CD14-positive monocyte (primary cell): ENCODE measurements at regions not wholly inside any gene's neighbourhood (a gene's known extent, or its start where the extent isn't known, plus 50 kb on each side); places are given as distances from the start of the nearest gene placed in this dataset.

Experiments
- DNase-seq, 3 donors: peaks; one replicate each; pipeline ENCODE4 v3.0.0-alpha.2; 2011 to 2022
- H2AFZ ChIP-seq: 2 replicates; pipeline ENCODE4 v1.6.0; 2012; ENCODE audit warnings: mild to moderate bottlenecking, low read depth, low read length, inconsistent platforms; ENCODE audit not compliant: insufficient read depth, poor library complexity, severe bottlenecking
- H3K27ac ChIP-seq, 2 donors: 1 replicate in 1 of 2; 2 replicates in 1 of 2; pipeline ENCODE4 v1.5.1; 2012 to 2013; ENCODE audit warnings: low read length in 2 of 2, control low read depth in 1 of 2, inconsistent platforms in 1 of 2, low read depth in 1 of 2, mild to moderate bottlenecking in 1 of 2
- H3K27me3 ChIP-seq, 2 donors: one replicate each; pipeline versions ENCODE4 v1.6.0 to v1.6.1; 2011 to 2013; ENCODE audit warnings: low read length in 2 of 2; ENCODE audit not compliant: control insufficient read depth in 2 of 2, insufficient read depth in 2 of 2
- H3K36me3 ChIP-seq, 2 donors: replicated peaks in 1 of 2; 1 replicate in 1 of 2; 2 replicates in 1 of 2; pipeline versions ENCODE4 v1.5.1 to v1.6.1; 2012 to 2013; ENCODE audit warnings: low read length in 2 of 2, control low read depth in 1 of 2, inconsistent platforms in 1 of 2, mild to moderate bottlenecking in 1 of 2; ENCODE audit not compliant: insufficient read depth in 2 of 2, control insufficient read depth in 1 of 2
- H3K4me1 ChIP-seq, 2 donors: 1 replicate in 1 of 2; 2 replicates in 1 of 2; pipeline versions ENCODE4 v1.5.1 to v1.6.1; 2012 to 2013; ENCODE audit warnings: low read length in 2 of 2, control low read depth in 1 of 2, inconsistent platforms in 1 of 2, mild to moderate bottlenecking in 1 of 2, moderate library complexity in 1 of 2; ENCODE audit not compliant: insufficient read depth in 2 of 2, control insufficient read depth in 1 of 2
- H3K4me2 ChIP-seq: replicated peaks from 2 replicates; pipeline ENCODE3; 2012; ENCODE audit warnings: low read length, moderate library complexity, mild to moderate bottlenecking; ENCODE audit not compliant: poor library complexity, severe bottlenecking; ENCODE audit errors: extremely low read depth
- H3K4me3 ChIP-seq, 3 experiments: fragments of 200-600 bp in 1 of 3; sonication (generic) in 1 of 3; replicated peaks in 1 of 3; 1 replicate in 2 of 3; 2 replicates in 1 of 3; pipeline ENCODE4 v1.5.1; 2011 to 2013; ENCODE audit warnings: low read length in 3 of 3, mild to moderate bottlenecking in 3 of 3, control low read depth in 2 of 3, low read depth in 2 of 3, inconsistent platforms in 1 of 3, moderate library complexity in 1 of 3
- H3K79me2 ChIP-seq: 2 replicates; pipeline ENCODE4 v1.6.0; 2012; ENCODE audit warnings: mild to moderate bottlenecking, control low read depth, inconsistent platforms, low read length, moderate library complexity; ENCODE audit not compliant: insufficient read depth
- H3K9ac ChIP-seq: 2 replicates; pipeline ENCODE4 v1.6.0; 2017; ENCODE audit warnings: low read length, mild to moderate bottlenecking; ENCODE audit not compliant: insufficient read depth, poor library complexity, severe bottlenecking
- H3K9me3 ChIP-seq, 2 donors: replicated peaks in 1 of 2; 1 replicate in 1 of 2; 2 replicates in 1 of 2; pipeline versions ENCODE4 v1.5.1 to v1.6.1; 2012 to 2013; ENCODE audit warnings: low read length in 2 of 2, control low read depth in 1 of 2; ENCODE audit not compliant: control insufficient read depth in 1 of 2, insufficient read depth in 1 of 2
- H4K20me1 ChIP-seq: 2 replicates; pipeline ENCODE4 v1.6.0; 2012; ENCODE audit warnings: mild to moderate bottlenecking, low read length, control low read depth, moderate library complexity; ENCODE audit not compliant: insufficient read depth
- H3K27ac Mint-ChIP-seq, 7 donors: one replicate each; pipeline ENCODE4 v1.8.0; 2020; ENCODE audit warnings: mild to moderate bottlenecking in 7 of 7, mixed read lengths in 7 of 7, moderate library complexity in 6 of 7, inconsistent platforms in 2 of 7
- H3K27me3 Mint-ChIP-seq, 3 donors: one replicate each; pipeline ENCODE4 v1.8.0; 2021 to 2022; ENCODE audit warnings: low read depth in 3 of 3, mild to moderate bottlenecking in 3 of 3, mixed read lengths in 3 of 3, moderate library complexity in 3 of 3, inconsistent platforms in 1 of 3
- H3K36me3 Mint-ChIP-seq, 2 donors: one replicate each; pipeline ENCODE4 v1.8.0; 2020; ENCODE audit warnings: mixed read lengths in 2 of 2, inconsistent platforms in 1 of 2, mild to moderate bottlenecking in 1 of 2
- H3K4me1 Mint-ChIP-seq: one replicate; pipeline ENCODE4 v1.8.0; 2020; ENCODE audit warnings: mild to moderate bottlenecking, mixed read lengths
- H3K4me3 Mint-ChIP-seq, 2 donors: one replicate each; pipeline ENCODE4 v1.8.0; 2020; ENCODE audit warnings: mild to moderate bottlenecking in 2 of 2, mixed read lengths in 2 of 2, moderate library complexity in 1 of 2
- H3K9me3 Mint-ChIP-seq, 7 donors: one replicate each; pipeline ENCODE4 v1.8.0; 2020 to 2022; ENCODE audit warnings: mixed read lengths in 7 of 7, mild to moderate bottlenecking in 6 of 7, moderate library complexity in 6 of 7, inconsistent platforms in 2 of 7
- WGBS: methylation state at CpG from one replicate; pipeline ENCODE4 v1.1.5; 2013; ENCODE audit warnings: missing lambda C conversion rate; ENCODE audit not compliant: insufficient coverage; 5-methylcytosine and 5-hydroxymethylcytosine counted together
- intact Hi-C, 2 donors: fragments of 100-400 bp; cut with micrococcal nuclease; formaldehyde crosslinking; loops; one replicate each; pipeline versions ENCODE4 v1.15.0 to v1.15.1; 2023
- TF ChIP-seq, protein P1 (sequence below): fragments of 200-600 bp; IDR thresholded peaks from one replicate; pipeline ENCODE4 v1.8.0; 2022; ENCODE audit warnings: antibody characterized with exemption, mild to moderate bottlenecking

DNA sequence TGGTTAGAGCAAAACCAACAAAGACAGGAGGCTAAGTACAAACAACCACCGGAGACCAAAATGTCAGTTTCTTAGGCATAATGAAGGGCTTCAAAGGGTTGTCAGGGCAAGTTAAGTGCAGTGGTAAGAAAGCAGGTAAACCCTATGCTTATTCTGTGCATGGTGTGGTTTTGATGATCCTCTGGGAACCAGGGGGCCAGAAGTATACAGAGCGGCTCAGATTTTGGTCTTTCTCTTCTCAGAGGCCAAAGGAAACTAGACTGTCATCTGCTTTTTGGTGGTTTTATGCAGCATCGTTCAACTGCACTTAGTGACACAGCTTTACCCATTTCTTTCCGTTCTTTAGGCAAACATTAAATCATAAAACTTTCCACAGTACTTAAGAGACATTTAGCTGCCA lies 332.7 kb upstream of the CELF2 start:
- Histone ChIP-seq H4K20me1 (no peaks in the 10 kb centered on the region), H3K9ac (no peak overlapping the region), H3K4me3 (no peak overlapping the region), H3K79me2 (no peaks in the 10 kb centered on the region), H3K27me3 (no peaks in the 10 kb centered on the region), H3K9me3 (no peaks in the 10 kb centered on the region), H2AFZ (no peak overlapping the region), H3K36me3 (no peaks in the 10 kb centered on the region), H3K4me2 (no peak overlapping the region), H3K27ac (no peak overlapping the region), H3K4me1 (no peaks in the 10 kb centered on the region)
- WGBS = 100% methylated on average over 2 of the region's 4 CpGs
- no peak overlapping the region for H3K4me3 Mint-ChIP-seq
- H3K4me1 Mint-ChIP-seq = peaks cover 4% of the 10 kb centered on the region
- no peak overlapping the region for H3K27ac Mint-ChIP-seq
- intact Hi-C loops = no loop called here
- H3K9me3 Mint-ChIP-seq = peaks cover 2 to 13% (median 7%) of the 10 kb centered on the region in 7 donors
- no peaks in the 10 kb centered on the region for H3K36me3 Mint-ChIP-seq
- DNase-seq = no peak
- no peaks in the 10 kb centered on the region for H3K27me3 Mint-ChIP-seq
- TF ChIP-seq, protein P1, sequence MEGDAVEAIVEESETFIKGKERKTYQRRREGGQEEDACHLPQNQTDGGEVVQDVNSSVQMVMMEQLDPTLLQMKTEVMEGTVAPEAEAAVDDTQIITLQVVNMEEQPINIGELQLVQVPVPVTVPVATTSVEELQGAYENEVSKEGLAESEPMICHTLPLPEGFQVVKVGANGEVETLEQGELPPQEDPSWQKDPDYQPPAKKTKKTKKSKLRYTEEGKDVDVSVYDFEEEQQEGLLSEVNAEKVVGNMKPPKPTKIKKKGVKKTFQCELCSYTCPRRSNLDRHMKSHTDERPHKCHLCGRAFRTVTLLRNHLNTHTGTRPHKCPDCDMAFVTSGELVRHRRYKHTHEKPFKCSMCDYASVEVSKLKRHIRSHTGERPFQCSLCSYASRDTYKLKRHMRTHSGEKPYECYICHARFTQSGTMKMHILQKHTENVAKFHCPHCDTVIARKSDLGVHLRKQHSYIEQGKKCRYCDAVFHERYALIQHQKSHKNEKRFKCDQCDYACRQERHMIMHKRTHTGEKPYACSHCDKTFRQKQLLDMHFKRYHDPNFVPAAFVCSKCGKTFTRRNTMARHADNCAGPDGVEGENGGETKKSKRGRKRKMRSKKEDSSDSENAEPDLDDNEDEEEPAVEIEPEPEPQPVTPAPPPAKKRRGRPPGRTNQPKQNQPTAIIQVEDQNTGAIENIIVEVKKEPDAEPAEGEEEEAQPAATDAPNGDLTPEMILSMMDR = no peak

- no peak overlapping the region for H3K9ac ChIP-seq
- H3K36me3 ChIP-seq = no peaks in the 10 kb centered on the region
- Mint-ChIP-seq H3K4me3 (no peak overlapping the region), H3K27ac (no peak overlapping the region), H3K4me1 (peaks cover 4% of the 10 kb centered on the region), H3K36me3 (no peaks in the 10 kb centered on the region), H3K9me3 (peaks cover 2 to 13% (median 8%) of the 10 kb centered on the region in 7 donors), H3K27me3 (no peaks in the 10 kb centered on the region)
- intact Hi-C loops = no loop called here
- H3K9me3 ChIP-seq = no peaks in the 10 kb centered on the region
- no CpG with 5 or more reads among the region's 1 CpG for WGBS
- no peak overlapping the region for H3K27ac ChIP-seq
- H3K4me3 ChIP-seq = no peak overlapping the region
- H4K20me1 ChIP-seq = no peaks in the 10 kb centered on the region
- TF ChIP-seq, protein P1 = no peak
- H3K79me2 ChIP-seq = no peaks in the 10 kb centered on the region
- no peaks in the 10 kb centered on the region for H3K27me3 ChIP-seq
- no peak overlapping the region for H3K4me2 ChIP-seq
- no peaks in the 10 kb centered on the region for H3K4me1 ChIP-seq
- no peak for DNase-seq
- no peak overlapping the region for H2AFZ ChIP-seq
These were observed 332.1 kb upstream of the CELF2 start for GRCh38 chr10:10685566-10685965.
